Activated CD4-positive, alpha-beta T cell treated with anti-CD3 and anti-CD28 coated beads, Interleukin-2, Interleukin-4, amounts not matched to agents 100 ng/mL and 50 ng/mL, durations not matched to agents 16 hours and 8 hours (primary cell): ENCODE measurements at regions not wholly inside any gene's neighbourhood (a gene's known extent, or its start where the extent isn't known, plus 50 kb on each side); places are given as distances from the start of the nearest gene placed in this dataset.

Experiments
- DNase-seq: peaks from one replicate; pipeline ENCODE4 v3.0.0-alpha.2; 2020; ENCODE audit warnings: low spot score

GRCh38 chr16:7093511-7093910, 239.1 kb upstream of the RBFOX1 start:
- no peak for DNase-seq

DNA sequence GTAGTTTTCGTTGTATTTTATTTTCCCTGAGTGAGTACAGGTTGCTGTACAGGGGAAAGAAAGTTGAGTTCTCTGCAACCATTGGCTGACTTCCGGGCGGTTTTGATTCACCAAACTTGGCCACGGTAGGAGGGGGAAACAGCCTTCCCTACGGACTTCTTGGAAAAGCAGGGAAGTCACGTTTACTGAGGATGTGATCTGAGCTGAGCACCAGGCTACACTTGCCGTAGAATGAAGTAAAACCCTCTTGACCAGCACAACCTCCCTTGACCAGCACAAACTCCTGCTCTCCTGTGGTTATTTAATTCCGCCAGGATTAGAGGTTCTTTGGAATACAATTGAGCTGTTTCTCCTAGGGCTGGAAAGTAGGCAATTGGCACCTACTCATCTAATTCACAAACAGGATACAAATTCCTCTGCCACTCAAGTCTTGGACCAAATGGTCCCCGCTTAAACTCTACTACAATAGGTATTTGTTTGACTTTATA, 242.0 kb upstream of the RBFOX1 start:
- DNase-seq: no peak

GRCh38 chr16:7089751-7090150, 242.9 kb upstream of the RBFOX1 start:
- DNase-seq: no peak

GRCh38 chr16:7088711-7089110, 243.9 kb upstream of the RBFOX1 start:
- DNase-seq: no peak

DNA sequence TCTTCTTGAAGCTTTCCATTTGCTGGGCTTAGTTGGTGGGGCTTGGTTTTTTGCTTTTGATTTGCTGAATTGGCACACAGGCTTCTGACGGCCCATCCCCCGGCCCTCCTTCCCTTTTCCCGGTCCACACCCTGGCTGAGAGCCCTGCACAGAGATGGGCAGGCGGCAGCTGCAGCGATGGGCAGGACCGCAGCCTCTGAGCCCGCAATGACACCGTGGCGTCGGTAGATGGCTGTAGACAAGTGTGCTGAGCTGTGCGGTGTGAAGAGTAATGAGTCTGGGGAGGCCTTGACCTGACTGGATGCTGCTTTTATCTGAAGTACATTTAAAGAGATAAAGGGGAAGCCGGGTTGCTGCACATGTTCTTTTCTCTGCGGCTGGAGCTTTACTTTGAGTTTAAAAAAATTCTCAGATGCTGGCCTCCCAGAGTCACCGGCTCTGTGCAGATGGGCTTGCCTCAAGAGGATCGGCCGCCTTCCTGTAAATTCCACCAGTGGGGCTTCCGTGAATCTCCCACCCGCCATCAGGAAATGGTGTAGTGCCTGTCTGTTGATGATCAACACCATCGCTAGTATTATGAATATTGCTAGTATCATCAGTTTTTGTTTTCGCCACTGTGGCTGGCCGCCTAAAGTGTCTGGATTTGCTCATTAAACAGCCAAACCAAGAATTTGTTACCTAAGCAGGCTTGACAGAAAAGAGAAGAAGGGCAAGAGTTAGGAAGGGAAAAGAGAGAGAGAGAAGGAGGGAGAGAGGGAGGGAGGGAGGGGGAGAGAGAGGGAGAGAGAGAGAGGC, 245.6 kb upstream of the RBFOX1 start:
- peak; percentile 1 for DNase-seq

DNA sequence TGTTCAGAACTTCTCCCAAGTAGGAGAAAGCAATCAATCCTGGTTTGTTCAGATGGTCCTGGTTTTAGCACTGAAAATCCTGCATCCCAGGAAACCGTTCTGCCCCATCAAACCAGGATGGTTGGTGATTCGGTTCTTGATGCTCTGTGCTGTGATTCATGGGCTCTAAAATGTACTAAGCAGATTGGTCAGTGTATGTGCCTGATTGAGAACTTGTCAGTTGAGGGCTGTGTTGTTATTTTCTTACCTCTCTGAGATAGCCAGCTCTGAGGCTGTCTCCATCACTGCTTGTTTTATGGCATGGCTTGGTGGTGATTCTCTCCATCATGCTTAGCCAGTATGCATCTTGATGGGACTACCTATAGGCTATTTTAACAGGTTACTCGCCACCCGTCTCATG, 246.9 kb upstream of the RBFOX1 start:
- DNase-seq: no peak

- no peak for DNase-seq
Measured at GRCh38 chr16:7083096-7083495, 249.5 kb upstream of the RBFOX1 start.

- no peak for DNase-seq
Measured at GRCh38 chr16:7077636-7078035, 255.0 kb upstream of the RBFOX1 start.

GRCh38 chr16:7074715-7075114, 257.9 kb upstream of the RBFOX1 start:
- no peak for DNase-seq

GRCh38 chr16:7057458-7057857, 275.2 kb upstream of the RBFOX1 start:
- DNase-seq: no peak

GRCh38 chr16:7055443-7055842, 277.2 kb upstream of the RBFOX1 start:
- DNase-seq: no peak

GRCh38 chr16:7051591-7052349, 280.9 kb upstream of the RBFOX1 start:
- DNase-seq: no peak

DNA sequence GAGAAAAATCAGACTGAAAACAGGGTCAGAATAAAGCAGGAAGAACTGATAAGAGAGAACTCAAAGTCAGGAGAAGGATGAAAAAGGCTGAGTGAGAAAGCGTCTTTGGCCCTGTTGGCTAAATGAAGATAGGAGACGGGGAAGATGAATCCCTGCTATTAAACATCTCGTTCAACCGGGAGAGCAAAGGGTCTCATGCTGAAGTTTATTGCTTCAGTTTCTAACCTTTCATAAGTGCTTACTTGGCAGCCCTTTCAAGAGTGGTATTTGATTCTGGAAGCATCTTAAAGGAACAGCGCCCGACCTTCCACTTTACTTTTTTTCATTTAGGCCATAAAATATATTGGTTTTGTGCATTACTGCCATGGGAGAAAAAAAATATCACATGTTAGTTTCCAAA, 288.3 kb upstream of the RBFOX1 start:
- no peak for DNase-seq

DNA sequence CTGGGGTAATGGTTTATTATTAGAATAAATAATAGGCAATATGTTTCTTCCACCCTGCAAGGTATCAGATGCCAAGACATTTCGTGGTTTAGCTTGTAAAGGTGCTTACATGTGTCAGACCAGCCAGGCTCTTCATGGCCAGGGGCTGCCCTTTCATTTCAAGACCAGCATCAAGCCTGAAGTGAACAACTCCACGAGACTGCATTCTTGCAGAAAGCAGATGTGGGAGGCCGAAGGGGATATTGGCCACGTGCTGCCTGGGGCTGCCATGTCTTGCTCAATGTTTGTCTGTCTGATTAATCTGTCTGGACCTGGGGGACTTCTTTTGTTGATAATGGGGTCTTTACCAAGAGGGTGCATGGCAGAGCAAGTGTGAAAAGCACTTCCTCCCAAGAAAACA, 294.2 kb upstream of the RBFOX1 start:
- DNase-seq: no peak

- DNase-seq: no peak
Measured at GRCh38 chr16:7037495-7037894, 295.1 kb upstream of the RBFOX1 start.

DNA sequence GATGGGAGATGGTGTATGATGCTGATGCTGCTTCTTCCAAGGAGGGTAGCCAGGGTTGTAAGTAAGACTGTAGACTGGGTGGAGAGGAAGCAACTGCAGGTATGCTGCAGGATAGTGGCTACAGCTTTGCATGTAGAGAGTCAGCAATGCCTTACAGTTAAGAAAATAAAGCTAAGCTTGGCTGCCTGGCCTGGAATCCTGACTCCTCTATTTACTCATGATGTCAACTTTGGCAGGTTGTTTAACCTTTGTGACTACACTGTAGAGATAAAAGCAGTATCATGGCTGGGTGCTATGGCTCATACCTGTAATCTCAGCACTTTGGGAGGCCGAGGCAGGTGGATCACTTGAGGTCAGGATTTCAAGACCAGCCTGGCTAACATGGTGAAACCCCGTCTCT, 301.6 kb upstream of the RBFOX1 start:
- no peak for DNase-seq

DNA sequence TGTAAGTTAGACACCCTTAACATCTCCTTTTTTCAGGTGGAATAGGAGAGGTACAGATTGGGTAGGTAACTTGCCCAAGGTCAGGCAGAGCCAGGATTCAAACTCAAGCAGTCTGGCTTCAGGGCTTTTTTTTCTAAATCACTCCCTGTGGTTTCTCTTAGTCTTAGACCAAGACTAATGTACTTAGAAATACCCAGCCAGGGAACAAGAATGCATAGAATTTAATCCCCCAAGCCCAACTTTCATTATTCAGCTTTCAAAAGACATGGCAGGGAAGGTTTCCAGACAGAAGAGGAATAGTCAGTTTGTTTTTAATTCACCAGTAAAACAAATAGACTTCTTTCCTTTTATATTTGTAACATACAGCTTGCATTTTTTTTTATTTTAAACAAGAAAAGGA, 305.2 kb upstream of the RBFOX1 start:
- no peak for DNase-seq

GRCh38 chr16:7026639-7027038, 306.0 kb upstream of the RBFOX1 start:
- no peak for DNase-seq

DNA sequence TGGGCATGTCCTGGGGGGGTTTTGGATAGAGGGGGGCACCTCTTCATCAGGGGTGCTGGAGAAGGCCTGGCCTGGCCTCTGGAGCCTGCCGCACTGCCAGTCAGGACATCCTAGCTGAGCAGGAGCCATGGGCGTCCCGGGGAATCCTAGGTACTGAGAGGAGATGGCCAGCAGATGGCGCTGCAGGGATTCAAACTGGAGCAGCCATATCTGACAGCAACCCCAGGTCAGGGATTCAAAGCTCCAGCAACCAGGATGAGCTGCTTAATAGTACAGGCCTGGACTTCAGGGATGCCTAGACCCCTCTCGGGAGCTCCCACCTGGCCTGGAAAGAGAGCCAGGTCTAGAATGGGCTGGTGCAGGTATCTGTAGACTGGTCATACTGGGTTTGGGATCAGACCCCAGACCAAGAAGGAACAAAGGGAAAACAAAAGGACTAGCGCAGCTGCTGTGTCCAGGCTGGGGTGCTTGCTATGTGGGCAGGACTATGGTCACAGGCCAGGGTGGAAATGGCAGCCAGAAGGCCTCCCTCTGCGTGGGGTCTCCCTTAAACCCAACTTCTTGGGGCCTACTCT, 306.9 kb upstream of the RBFOX1 start:
- DNase-seq: peak; percentile 31

DNA sequence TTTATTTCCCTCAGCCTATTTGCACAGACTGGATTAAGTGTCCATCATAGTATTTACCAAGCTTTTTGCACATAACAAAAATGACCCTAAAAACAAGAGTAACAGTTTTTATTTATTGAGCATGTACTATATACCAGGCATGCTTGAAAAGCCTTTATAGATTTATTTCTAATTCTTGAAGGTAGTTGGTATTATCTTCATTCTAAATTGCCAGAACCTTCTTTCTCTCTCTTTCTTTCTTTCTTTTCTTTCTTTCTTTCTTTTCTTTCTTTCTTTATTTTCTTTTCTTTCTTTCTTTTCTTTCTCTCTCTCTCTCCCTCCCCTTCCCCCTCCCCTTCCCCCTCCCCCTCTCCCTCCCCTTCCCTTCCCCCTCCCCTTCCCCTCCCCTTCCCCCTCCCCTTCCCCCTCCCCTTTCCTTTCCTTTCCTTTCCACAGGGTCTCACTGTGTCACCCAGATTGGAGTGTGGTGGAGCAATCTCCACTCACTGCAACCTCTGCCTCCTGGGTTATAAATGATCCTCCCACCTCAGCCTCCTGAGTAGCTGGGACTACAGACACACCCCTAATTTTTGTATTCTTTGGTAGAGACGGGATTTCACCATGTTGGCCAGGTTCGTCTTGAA, 310.9 kb upstream of the RBFOX1 start:
- DNase-seq: no peak

DNA sequence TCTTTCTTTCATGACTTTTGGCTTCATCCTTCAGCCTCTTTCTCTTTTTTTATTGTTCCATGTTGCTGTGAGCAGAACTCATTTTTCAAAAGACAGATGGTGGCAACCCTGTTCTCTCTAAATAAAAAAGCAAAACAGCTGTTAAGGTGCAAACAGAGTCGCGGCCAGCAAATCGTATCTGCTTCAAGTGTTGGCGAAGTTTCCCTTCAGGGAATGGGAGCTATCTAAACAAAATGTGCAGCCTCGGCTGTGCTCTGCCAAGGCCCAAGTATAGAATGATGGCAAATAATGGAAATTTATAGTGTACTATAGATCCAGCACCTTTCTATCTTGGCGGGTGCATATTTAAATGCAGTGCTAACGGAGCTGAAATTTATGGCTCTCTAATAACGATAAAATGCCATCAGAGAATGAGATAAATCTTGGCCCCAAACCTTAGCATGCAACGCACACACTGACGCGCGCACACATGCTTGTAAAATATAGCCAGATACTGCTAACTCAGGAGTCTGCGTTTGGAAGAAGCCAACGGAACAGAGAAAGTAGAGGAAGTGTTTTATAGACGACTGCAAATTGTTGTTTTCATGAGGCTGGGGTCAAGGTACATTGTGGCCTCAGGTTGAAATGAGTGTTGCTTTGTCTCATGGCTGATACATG, 315.5 kb upstream of the RBFOX1 start:
- no peak for DNase-seq

DNA sequence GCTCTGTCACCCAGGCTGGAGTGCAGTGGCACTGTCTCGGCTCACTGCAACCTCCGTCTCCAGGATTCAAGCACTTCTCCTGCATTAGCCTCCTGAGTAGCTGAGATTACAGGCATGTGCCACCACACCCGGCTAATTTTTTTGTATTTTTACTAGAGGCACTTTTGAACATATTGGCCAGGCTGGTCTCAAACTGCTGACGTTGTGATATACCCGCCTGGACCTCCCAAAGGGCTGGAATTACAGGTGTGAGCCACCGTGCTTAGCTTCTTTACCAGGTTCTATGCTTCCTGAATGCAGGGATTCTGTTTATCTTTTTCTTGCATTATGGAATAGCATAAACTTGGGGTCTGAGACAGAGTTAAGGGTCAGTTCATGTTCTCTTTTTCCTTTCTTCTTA, 317.9 kb upstream of the RBFOX1 start:
- no peak for DNase-seq
